ENCODE measurements at regions not wholly inside any gene's neighbourhood (a gene's known extent, or its start where the extent isn't known, plus 50 kb on each side); places are given as distances from the start of the nearest gene placed in this dataset.

DNA sequence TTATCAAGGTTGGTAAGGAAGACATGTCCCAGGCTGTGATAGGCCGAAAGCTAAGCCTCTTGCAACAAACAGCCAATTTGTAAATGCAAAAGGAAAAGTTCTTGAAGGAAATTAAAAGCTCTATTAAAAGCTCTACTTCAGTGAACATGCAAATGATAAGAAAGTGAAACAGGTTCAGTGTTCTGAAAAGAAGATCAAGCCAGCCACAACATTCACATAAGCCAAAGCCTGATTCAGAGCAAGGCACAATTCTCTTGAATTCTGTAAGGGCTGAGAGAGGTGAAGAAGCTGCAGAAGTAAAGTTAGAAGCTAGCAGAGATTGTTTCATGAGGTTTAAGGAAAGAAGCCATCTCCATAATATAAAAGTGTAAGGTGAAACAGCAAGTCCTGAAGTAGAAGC, 1259.5 kb upstream of the PIK3C3 start:
- no peaks in the 10 kb centered on the region for H3K27me3 ChIP-seq (ENCODE audit: insufficient read depth, low read depth)
- no peaks in the 10 kb centered on the region for H3K79me2 ChIP-seq (ENCODE audit: insufficient read depth, low read depth)
- H3K27ac ChIP-seq = no peak overlapping the region
- no peaks in the 10 kb centered on the region for H3K36me3 ChIP-seq (ENCODE audit: insufficient read depth)
- H3K4me2 ChIP-seq = peak overlapping the region; percentile 10; the same call in 1 of the 2 replicates
- no peak overlapping the region for H3K9ac ChIP-seq
- no peak overlapping the region for H3K4me3 ChIP-seq (IDR thresholded peaks at IDR 0.05; ENCODE audit: insufficient read depth, low read depth, low read length)
- H3K4me1 ChIP-seq (ENCODE audit: low read depth, poor library complexity, severe bottlenecking) = peaks cover 14% of the 10 kb centered on the region
- TF ChIP-seq, protein P1, sequence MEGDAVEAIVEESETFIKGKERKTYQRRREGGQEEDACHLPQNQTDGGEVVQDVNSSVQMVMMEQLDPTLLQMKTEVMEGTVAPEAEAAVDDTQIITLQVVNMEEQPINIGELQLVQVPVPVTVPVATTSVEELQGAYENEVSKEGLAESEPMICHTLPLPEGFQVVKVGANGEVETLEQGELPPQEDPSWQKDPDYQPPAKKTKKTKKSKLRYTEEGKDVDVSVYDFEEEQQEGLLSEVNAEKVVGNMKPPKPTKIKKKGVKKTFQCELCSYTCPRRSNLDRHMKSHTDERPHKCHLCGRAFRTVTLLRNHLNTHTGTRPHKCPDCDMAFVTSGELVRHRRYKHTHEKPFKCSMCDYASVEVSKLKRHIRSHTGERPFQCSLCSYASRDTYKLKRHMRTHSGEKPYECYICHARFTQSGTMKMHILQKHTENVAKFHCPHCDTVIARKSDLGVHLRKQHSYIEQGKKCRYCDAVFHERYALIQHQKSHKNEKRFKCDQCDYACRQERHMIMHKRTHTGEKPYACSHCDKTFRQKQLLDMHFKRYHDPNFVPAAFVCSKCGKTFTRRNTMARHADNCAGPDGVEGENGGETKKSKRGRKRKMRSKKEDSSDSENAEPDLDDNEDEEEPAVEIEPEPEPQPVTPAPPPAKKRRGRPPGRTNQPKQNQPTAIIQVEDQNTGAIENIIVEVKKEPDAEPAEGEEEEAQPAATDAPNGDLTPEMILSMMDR (conservative IDR thresholded peaks at IDR 0.05; ENCODE audit: low read depth, low read length) = no peak
- no peaks in the 10 kb centered on the region for H4K20me1 ChIP-seq (ENCODE audit: insufficient read depth)
- H2AFZ ChIP-seq (ENCODE audit: low read depth) = no peak overlapping the region

DNA sequence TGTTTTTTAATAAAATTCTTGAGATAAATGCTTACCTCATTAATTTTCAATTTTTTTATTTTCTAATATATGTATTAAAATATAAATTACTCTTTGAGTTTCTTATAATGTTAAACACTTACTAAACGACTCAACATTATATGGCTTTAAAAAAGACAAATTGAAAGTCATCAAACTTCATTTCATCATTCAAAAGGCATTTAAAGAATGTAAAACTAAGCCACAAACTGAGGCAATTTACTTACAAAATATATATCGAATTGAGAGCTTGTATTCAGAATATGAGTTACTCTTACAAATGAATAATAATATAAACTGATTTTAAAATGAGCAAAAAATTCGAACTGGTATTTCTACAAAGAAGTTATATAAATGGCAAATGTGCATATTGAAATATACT, 1262.2 kb upstream of the PIK3C3 start:
- TF ChIP-seq, protein P1 (conservative IDR thresholded peaks at IDR 0.05; ENCODE audit: low read depth, low read length) = no peak
- Histone ChIP-seq H3K27ac (no peak overlapping the region), H3K79me2 (ENCODE audit: insufficient read depth, low read depth) (no peaks in the 10 kb centered on the region), H3K9ac (no peak overlapping the region), H4K20me1 (ENCODE audit: insufficient read depth) (no peaks in the 10 kb centered on the region), H3K4me1 (ENCODE audit: low read depth, poor library complexity, severe bottlenecking) (peaks cover 14% of the 10 kb centered on the region), H3K27me3 (ENCODE audit: insufficient read depth, low read depth) (no peaks in the 10 kb centered on the region), H2AFZ (ENCODE audit: low read depth) (no peak overlapping the region), H3K4me3 (IDR thresholded peaks at IDR 0.05; ENCODE audit: insufficient read depth, low read depth, low read length) (no peak overlapping the region), H3K36me3 (ENCODE audit: insufficient read depth) (no peaks in the 10 kb centered on the region), H3K4me2 (no peak overlapping the region)

DNA sequence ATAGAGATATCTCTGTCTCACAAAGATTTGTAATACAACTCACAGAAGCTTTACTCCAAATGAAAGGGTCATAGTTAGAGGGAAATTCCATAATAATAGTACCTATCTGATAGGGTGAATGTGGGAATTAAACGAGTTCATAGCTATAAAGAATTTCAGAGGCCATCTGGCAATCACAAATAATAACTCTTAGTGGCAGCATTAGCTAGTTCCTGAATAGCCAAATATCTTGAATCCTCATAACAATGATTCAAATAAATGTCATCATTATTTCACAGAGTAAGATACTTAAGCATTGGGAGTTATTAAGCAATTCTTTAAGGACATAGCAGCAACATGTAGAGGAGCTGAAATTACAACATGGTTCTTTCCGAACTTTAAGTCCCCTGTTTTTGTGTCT, 1265.0 kb upstream of the PIK3C3 start:
- no peak overlapping the region for H3K4me2 ChIP-seq
- TF ChIP-seq, protein P1 (conservative IDR thresholded peaks at IDR 0.05; ENCODE audit: low read depth, low read length) = no peak
- no peaks in the 10 kb centered on the region for H4K20me1 ChIP-seq (ENCODE audit: insufficient read depth)
- H2AFZ ChIP-seq (ENCODE audit: low read depth) = no peak overlapping the region
- no peak overlapping the region for H3K27ac ChIP-seq
- no peak overlapping the region for H3K4me3 ChIP-seq (IDR thresholded peaks at IDR 0.05; ENCODE audit: insufficient read depth, low read depth, low read length)
- no peaks in the 10 kb centered on the region for H3K27me3 ChIP-seq (ENCODE audit: insufficient read depth, low read depth)
- H3K4me1 ChIP-seq (ENCODE audit: low read depth, poor library complexity, severe bottlenecking) = peaks cover under 1% of the 10 kb centered on the region
- no peak overlapping the region for H3K9ac ChIP-seq
- no peaks in the 10 kb centered on the region for H3K36me3 ChIP-seq (ENCODE audit: insufficient read depth)
- H3K79me2 ChIP-seq (ENCODE audit: insufficient read depth, low read depth) = no peaks in the 10 kb centered on the region

DNA sequence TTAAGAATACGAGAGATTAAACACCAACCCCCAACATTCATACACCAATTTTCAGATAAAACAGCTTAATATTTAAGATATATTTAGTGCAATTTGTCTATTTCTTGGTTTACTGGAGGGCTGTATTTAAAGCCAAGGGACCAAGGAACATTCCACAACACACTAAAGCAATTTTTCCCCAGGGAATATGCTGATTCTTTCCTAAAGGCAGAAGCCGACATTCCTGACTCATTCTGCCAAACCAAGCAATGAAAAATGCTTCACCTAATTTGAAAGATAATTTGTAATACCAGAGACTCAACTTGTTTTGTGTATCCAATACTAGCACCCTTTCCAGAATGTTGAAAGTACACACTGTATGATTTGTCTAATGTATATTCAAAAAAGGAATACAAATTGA, 1267.6 kb upstream of the PIK3C3 start:
- Histone ChIP-seq H3K4me3 (IDR thresholded peaks at IDR 0.05; ENCODE audit: insufficient read depth, low read depth, low read length) (no peak overlapping the region), H3K27ac (no peak overlapping the region), H2AFZ (ENCODE audit: low read depth) (no peak overlapping the region), H3K4me2 (no peak overlapping the region), H3K9ac (no peak overlapping the region), H3K4me1 (ENCODE audit: low read depth, poor library complexity, severe bottlenecking) (no peaks in the 10 kb centered on the region), H3K27me3 (ENCODE audit: insufficient read depth, low read depth) (no peaks in the 10 kb centered on the region), H3K79me2 (ENCODE audit: insufficient read depth, low read depth) (no peaks in the 10 kb centered on the region), H3K36me3 (ENCODE audit: insufficient read depth) (no peaks in the 10 kb centered on the region), H4K20me1 (ENCODE audit: insufficient read depth) (no peaks in the 10 kb centered on the region)
- TF ChIP-seq, protein P1 (conservative IDR thresholded peaks at IDR 0.05; ENCODE audit: low read depth, low read length) = no peak
